ENCODE measurements at regions not wholly inside any gene's neighbourhood (a gene's known extent, or its start where the extent isn't known, plus 50 kb on each side); places are given as distances from the start of the nearest gene placed in this dataset.

GRCh38 chr10:84854439-84854838 lies 526.0 kb downstream of the CCSER2 start:
- Histone ChIP-seq H3K4me3 (ENCODE audit: low read length, poor library complexity, severe bottlenecking) (no peak overlapping the region), H3F3A (ENCODE audit: low read depth) (no peaks in the 10 kb centered on the region), H3K9ac (ENCODE audit: low read depth, low read length, poor library complexity, severe bottlenecking) (no peak overlapping the region), H3K4me1 (ENCODE audit: insufficient read depth, low read length, poor library complexity, severe bottlenecking) (no peaks in the 10 kb centered on the region), H3K27me3 (ENCODE audit: insufficient read depth, low read length, poor library complexity, severe bottlenecking) (no peaks in the 10 kb centered on the region), H4K20me1 (ENCODE audit: insufficient read depth, low read length, poor library complexity, severe bottlenecking) (no peaks in the 10 kb centered on the region), H3K4me2 (ENCODE audit: low read depth, low read length, poor library complexity, severe bottlenecking) (no peak overlapping the region), H3K9me2 (replicated peaks; ENCODE audit: low read depth, low read length) (no peaks in the 10 kb centered on the region), H2AFZ (ENCODE audit: low read length) (no peak overlapping the region), H3K9me3 (ENCODE audit: insufficient read depth, low read depth, low read length) (no peaks in the 10 kb centered on the region), H3K36me3 (ENCODE audit: insufficient read depth, low read length) (no peaks in the 10 kb centered on the region), H3K79me2 (ENCODE audit: insufficient read depth, low read length) (no peaks in the 10 kb centered on the region)
- no peak for TF ChIP-seq CTCF (conservative IDR thresholded peaks at IDR 0.05; ENCODE audit: low read length)
- TF ChIP-seq EZH2phosphoT487 (IDR thresholded peaks at IDR 0.05; ENCODE audit: borderline replicate concordance), result no peak

GRCh38 chr10:84860855-84861254 lies 532.5 kb downstream of the CCSER2 start:
- Histone ChIP-seq H3K4me2 (ENCODE audit: low read depth, low read length, poor library complexity, severe bottlenecking) (no peak overlapping the region), H3K9me3 (ENCODE audit: insufficient read depth, low read depth, low read length) (no peaks in the 10 kb centered on the region), H3K27me3 (ENCODE audit: insufficient read depth, low read length, poor library complexity, severe bottlenecking) (no peaks in the 10 kb centered on the region), H3K4me1 (ENCODE audit: insufficient read depth, low read length, poor library complexity, severe bottlenecking) (no peaks in the 10 kb centered on the region), H3K9ac (ENCODE audit: low read depth, low read length, poor library complexity, severe bottlenecking) (no peak overlapping the region), H4K20me1 (ENCODE audit: insufficient read depth, low read length, poor library complexity, severe bottlenecking) (no peaks in the 10 kb centered on the region), H2AFZ (ENCODE audit: low read length) (no peak overlapping the region), H3F3A (ENCODE audit: low read depth) (no peaks in the 10 kb centered on the region), H3K36me3 (ENCODE audit: insufficient read depth, low read length) (no peaks in the 10 kb centered on the region), H3K9me2 (replicated peaks; ENCODE audit: low read depth, low read length) (no peaks in the 10 kb centered on the region), H3K79me2 (ENCODE audit: insufficient read depth, low read length) (no peaks in the 10 kb centered on the region), H3K4me3 (ENCODE audit: low read length, poor library complexity, severe bottlenecking) (no peak overlapping the region)
- TF ChIP-seq CTCF (conservative IDR thresholded peaks at IDR 0.05; ENCODE audit: low read length), result no peak
- TF ChIP-seq EZH2phosphoT487 (IDR thresholded peaks at IDR 0.05; ENCODE audit: borderline replicate concordance), result no peak

GRCh38 chr10:84862551-84862950 lies 534.2 kb downstream of the CCSER2 start:
- Histone ChIP-seq H2AFZ (ENCODE audit: low read length) (no peak overlapping the region), H3K79me2 (ENCODE audit: insufficient read depth, low read length) (no peaks in the 10 kb centered on the region), H3K36me3 (ENCODE audit: insufficient read depth, low read length) (no peaks in the 10 kb centered on the region), H3K9me3 (ENCODE audit: insufficient read depth, low read depth, low read length) (no peaks in the 10 kb centered on the region), H3K9me2 (replicated peaks; ENCODE audit: low read depth, low read length) (no peaks in the 10 kb centered on the region), H3K27me3 (ENCODE audit: insufficient read depth, low read length, poor library complexity, severe bottlenecking) (no peaks in the 10 kb centered on the region), H3K4me1 (ENCODE audit: insufficient read depth, low read length, poor library complexity, severe bottlenecking) (no peaks in the 10 kb centered on the region), H3K9ac (ENCODE audit: low read depth, low read length, poor library complexity, severe bottlenecking) (no peak overlapping the region), H3F3A (ENCODE audit: low read depth) (no peaks in the 10 kb centered on the region), H3K4me3 (ENCODE audit: low read length, poor library complexity, severe bottlenecking) (no peak overlapping the region), H3K4me2 (ENCODE audit: low read depth, low read length, poor library complexity, severe bottlenecking) (no peak overlapping the region), H4K20me1 (ENCODE audit: insufficient read depth, low read length, poor library complexity, severe bottlenecking) (no peaks in the 10 kb centered on the region)
- no peak for TF ChIP-seq CTCF (conservative IDR thresholded peaks at IDR 0.05; ENCODE audit: low read length)
- no peak for TF ChIP-seq EZH2phosphoT487 (IDR thresholded peaks at IDR 0.05; ENCODE audit: borderline replicate concordance)

All from Loucy (cell line).